ENCODE measurements at regions not wholly inside any gene's neighbourhood (a gene's known extent, or its start where the extent isn't known, plus 50 kb on each side); places are given as distances from the start of the nearest gene placed in this dataset.

DNA sequence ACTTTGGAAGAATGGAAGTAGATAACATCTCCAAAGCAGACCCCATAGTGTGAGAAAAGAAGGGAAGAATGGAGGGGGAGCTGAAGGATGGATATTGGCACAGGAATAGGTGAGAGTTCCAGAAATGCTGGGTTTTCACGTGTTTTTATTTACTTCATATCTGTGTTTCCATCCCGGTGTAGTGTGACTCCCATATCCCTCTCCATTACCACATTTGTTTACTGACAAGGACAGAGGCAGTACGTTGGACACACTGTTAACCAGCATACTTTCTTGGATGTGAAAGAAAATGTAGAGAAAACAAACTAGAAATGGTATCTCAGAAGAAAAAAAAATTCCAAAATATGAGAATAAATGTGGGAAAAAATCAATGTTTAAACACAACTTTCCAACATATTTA lies 124.4 kb upstream of the PFKP start:
- Histone ChIP-seq H3K36me3 (ENCODE audit: control insufficient read depth in 2 of 2, insufficient read depth in 1 of 2, low read length in 2 of 2) (no peaks in the 10 kb centered on the region), H3K27ac (ENCODE audit: extremely low read depth, low read depth, low read length) (no peak overlapping the region), H3K9me3 (ENCODE audit: control insufficient read depth, insufficient read depth, low read depth, low read length) (no peaks in the 10 kb centered on the region), H3K4me3 (ENCODE audit: low read depth, low read length) (no peak overlapping the region), H3K4me1 (ENCODE audit: control insufficient read depth, insufficient read depth, low read length) (no peaks in the 10 kb centered on the region)
- TF ChIP-seq ZNF114 (tag by site-specific recombination; IDR thresholded peaks at IDR 0.05) (no peak), ZNF549 (tag by site-specific recombination; IDR thresholded peaks at IDR 0.05) (no peak), ZNF707 (tag by site-specific recombination; IDR thresholded peaks at IDR 0.05) (no peak), ZNF302 (tag by site-specific recombination; IDR thresholded peaks at IDR 0.05; ENCODE audit: low read depth) (no peak), ZNF561 (tag by site-specific recombination; IDR thresholded peaks at IDR 0.05; ENCODE audit: borderline replicate concordance) (no peak), ZNF274 (IDR thresholded peaks at IDR 0.05; ENCODE audit: low read length) (no peak), ZNF274 (tag by site-specific recombination; IDR thresholded peaks at IDR 0.05; ENCODE audit: borderline replicate concordance) (no peak), ZNF830 (tag by site-specific recombination; IDR thresholded peaks at IDR 0.05; ENCODE audit: low read depth) (no peak), ZNF660 (tag by site-specific recombination; IDR thresholded peaks at IDR 0.05) (no peak)
- TF ChIP-seq, protein P1, sequence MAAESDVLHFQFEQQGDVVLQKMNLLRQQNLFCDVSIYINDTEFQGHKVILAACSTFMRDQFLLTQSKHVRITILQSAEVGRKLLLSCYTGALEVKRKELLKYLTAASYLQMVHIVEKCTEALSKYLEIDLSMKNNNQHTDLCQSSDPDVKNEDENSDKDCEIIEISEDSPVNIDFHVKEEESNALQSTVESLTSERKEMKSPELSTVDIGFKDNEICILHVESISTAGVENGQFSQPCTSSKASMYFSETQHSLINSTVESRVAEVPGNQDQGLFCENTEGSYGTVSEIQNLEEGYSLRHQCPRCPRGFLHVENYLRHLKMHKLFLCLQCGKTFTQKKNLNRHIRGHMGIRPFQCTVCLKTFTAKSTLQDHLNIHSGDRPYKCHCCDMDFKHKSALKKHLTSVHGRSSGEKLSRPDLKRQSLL (tag by site-specific recombination; IDR thresholded peaks at IDR 0.05): no peak
- TF ChIP-seq, protein P2, sequence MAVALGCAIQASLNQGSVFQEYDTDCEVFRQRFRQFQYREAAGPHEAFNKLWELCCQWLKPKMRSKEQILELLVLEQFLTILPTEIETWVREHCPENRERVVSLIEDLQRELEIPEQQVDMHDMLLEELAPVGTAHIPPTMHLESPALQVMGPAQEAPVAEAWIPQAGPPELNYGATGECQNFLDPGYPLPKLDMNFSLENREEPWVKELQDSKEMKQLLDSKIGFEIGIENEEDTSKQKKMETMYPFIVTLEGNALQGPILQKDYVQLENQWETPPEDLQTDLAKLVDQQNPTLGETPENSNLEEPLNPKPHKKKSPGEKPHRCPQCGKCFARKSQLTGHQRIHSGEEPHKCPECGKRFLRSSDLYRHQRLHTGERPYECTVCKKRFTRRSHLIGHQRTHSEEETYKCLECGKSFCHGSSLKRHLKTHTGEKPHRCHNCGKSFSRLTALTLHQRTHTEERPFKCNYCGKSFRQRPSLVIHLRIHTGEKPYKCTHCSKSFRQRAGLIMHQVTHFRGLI (tag by site-specific recombination; IDR thresholded peaks at IDR 0.05): no peak
- TF ChIP-seq, protein P3, sequence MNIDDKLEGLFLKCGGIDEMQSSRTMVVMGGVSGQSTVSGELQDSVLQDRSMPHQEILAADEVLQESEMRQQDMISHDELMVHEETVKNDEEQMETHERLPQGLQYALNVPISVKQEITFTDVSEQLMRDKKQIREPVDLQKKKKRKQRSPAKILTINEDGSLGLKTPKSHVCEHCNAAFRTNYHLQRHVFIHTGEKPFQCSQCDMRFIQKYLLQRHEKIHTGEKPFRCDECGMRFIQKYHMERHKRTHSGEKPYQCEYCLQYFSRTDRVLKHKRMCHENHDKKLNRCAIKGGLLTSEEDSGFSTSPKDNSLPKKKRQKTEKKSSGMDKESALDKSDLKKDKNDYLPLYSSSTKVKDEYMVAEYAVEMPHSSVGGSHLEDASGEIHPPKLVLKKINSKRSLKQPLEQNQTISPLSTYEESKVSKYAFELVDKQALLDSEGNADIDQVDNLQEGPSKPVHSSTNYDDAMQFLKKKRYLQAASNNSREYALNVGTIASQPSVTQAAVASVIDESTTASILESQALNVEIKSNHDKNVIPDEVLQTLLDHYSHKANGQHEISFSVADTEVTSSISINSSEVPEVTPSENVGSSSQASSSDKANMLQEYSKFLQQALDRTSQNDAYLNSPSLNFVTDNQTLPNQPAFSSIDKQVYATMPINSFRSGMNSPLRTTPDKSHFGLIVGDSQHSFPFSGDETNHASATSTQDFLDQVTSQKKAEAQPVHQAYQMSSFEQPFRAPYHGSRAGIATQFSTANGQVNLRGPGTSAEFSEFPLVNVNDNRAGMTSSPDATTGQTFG (tag by site-specific recombination; IDR thresholded peaks at IDR 0.05; ENCODE audit: borderline replicate concordance): no peak
- ChIA-PET POLR2A (no interaction called here), CTCF (interaction anchor here (0.6 kb wide), 1 partner anchor 187 kb away, joined by 3 read pairs; no protein-coding TSS in a partner anchor)

DNA sequence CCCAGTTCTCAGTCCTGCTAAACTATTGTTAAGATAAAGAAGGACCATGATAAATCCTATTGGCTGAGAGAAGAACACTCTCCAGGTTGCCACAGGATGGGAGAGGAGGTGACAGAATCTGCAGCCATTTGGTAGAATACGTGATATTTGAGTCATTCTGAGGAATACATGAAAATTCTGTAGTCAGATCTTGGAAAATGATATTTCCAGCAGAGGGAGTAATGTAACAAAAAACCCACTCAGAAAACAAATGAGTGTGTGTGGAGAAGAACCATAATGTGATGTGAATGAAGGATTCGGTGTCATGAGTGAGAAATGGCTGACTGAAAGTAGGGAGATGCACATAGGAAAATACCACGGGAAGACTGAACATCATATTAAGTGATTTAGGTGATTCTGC lies 128.5 kb upstream of the PFKP start:
- TF ChIP-seq ZNF184 (tag by site-specific recombination; IDR thresholded peaks at IDR 0.05) (no peak), ZNF670 (tag by site-specific recombination; IDR thresholded peaks at IDR 0.05; ENCODE audit: low read depth) (no peak), ZNF664 (tag by site-specific recombination; IDR thresholded peaks at IDR 0.05) (no peak), ZNF501 (tag by site-specific recombination; IDR thresholded peaks at IDR 0.05) (no peak), ZBTB20 (tag by site-specific recombination; IDR thresholded peaks at IDR 0.05) (no peak), ZNF366 (tag by site-specific recombination; conservative IDR thresholded peaks at IDR 0.05) (no peak), ZNF624 (tag by site-specific recombination; IDR thresholded peaks at IDR 0.05) (no peak), OVOL3 (tag by site-specific recombination; IDR thresholded peaks at IDR 0.05) (no peak), ZFP3 (tag by site-specific recombination; IDR thresholded peaks at IDR 0.05; ENCODE audit: low read depth) (no peak), GLIS2 (tag by site-specific recombination; IDR thresholded peaks at IDR 0.05) (no peak), ZNF843 (tag by site-specific recombination; IDR thresholded peaks at IDR 0.05) (no peak), ZNF776 (tag by site-specific recombination; IDR thresholded peaks at IDR 0.05; ENCODE audit: borderline replicate concordance) (no peak), ZSCAN16 (tag by site-specific recombination; IDR thresholded peaks at IDR 0.05) (no peak), SCRT1 (tag by site-specific recombination; IDR thresholded peaks at IDR 0.05; ENCODE audit: borderline replicate concordance) (no peak), PRDM1 (tag by site-specific recombination; IDR thresholded peaks at IDR 0.05) (no peak)
- TF ChIP-seq, protein P4, sequence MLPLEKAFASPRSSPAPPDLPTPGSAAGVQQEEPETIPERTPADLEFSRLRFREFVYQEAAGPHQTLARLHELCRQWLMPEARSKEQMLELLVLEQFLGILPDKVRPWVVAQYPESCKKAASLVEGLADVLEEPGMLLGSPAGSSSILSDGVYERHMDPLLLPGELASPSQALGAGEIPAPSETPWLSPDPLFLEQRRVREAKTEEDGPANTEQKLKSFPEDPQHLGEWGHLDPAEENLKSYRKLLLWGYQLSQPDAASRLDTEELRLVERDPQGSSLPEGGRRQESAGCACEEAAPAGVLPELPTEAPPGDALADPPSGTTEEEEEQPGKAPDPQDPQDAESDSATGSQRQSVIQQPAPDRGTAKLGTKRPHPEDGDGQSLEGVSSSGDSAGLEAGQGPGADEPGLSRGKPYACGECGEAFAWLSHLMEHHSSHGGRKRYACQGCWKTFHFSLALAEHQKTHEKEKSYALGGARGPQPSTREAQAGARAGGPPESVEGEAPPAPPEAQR (tag by site-specific recombination; IDR thresholded peaks at IDR 0.05): no peak
- CTCF ChIA-PET: interaction anchor here (2.8 kb wide), 1 partner anchor 105 kb away, joined by 16 read pairs; no protein-coding TSS in a partner anchor
- Histone ChIP-seq H3K4me1 (ENCODE audit: control insufficient read depth, insufficient read depth, low read length) (no peaks in the 10 kb centered on the region), H3K9me3 (ENCODE audit: control insufficient read depth, insufficient read depth, low read depth, low read length) (no peaks in the 10 kb centered on the region), H3K27ac (ENCODE audit: extremely low read depth, low read depth, low read length) (no peak overlapping the region), H3K36me3 (ENCODE audit: control insufficient read depth in 2 of 2, insufficient read depth in 1 of 2, low read length in 2 of 2) (no peaks in the 10 kb centered on the region), H3K4me3 (ENCODE audit: low read depth, low read length) (no peak overlapping the region)
- POLR2A ChIA-PET: no interaction called here
